ENCODE measurements at regions not wholly inside any gene's neighbourhood (a gene's known extent, or its start where the extent isn't known, plus 50 kb on each side); places are given as distances from the start of the nearest gene placed in this dataset.
"Not testable (repeated sequence)": the region's sequence is repeated elsewhere in the genome, so short reads cannot be mapped to it uniquely, and the experiment has no call there.

- Histone ChIP-seq H3K36me3 (ENCODE audit: control insufficient read depth, insufficient read depth, low read length) (no peaks in the 10 kb centered on the region), H3K27me3 (ENCODE audit: control insufficient read depth, insufficient read depth, low read length) (no peaks in the 10 kb centered on the region), H3K4me1 (ENCODE audit: control insufficient read depth, insufficient read depth, low read length) (no peaks in the 10 kb centered on the region), H3K4me3 (ENCODE audit: low read depth, low read length) (no peak overlapping the region), H3K9me3 (ENCODE audit: control insufficient read depth, insufficient read depth, low read length) (no peaks in the 10 kb centered on the region), H3K27ac (ENCODE audit: low read depth, low read length) (no peak overlapping the region)
- WGBS (ENCODE audit: insufficient coverage) = 82% methylated on average over 1 of the region's 1 CpG
- DNase-seq (ENCODE audit: low read depth in 4 of 6, low spot score in 6 of 6) = no peak
Measured at GRCh38 chr12:89203144-89203543, 149.2 kb downstream of the DUSP6 start.

GRCh38 chr12:89200217-89200616, 152.1 kb downstream of the DUSP6 start:
- no peak overlapping the region for H3K27ac ChIP-seq (ENCODE audit: low read depth, low read length)
- no peak overlapping the region for H3K4me3 ChIP-seq (ENCODE audit: low read depth, low read length)
- no peak for DNase-seq (ENCODE audit: low read depth in 4 of 6, low spot score in 6 of 6)
- H3K9me3 ChIP-seq (ENCODE audit: control insufficient read depth, insufficient read depth, low read length) = no peaks in the 10 kb centered on the region
- no peaks in the 10 kb centered on the region for H3K4me1 ChIP-seq (ENCODE audit: control insufficient read depth, insufficient read depth, low read length)
- H3K36me3 ChIP-seq (ENCODE audit: control insufficient read depth, insufficient read depth, low read length) = no peaks in the 10 kb centered on the region
- no peaks in the 10 kb centered on the region for H3K27me3 ChIP-seq (ENCODE audit: control insufficient read depth, insufficient read depth, low read length)

- Histone ChIP-seq H3K27ac (ENCODE audit: low read depth, low read length) (no peak overlapping the region), H3K27me3 (ENCODE audit: control insufficient read depth, insufficient read depth, low read length) (no peaks in the 10 kb centered on the region), H3K36me3 (ENCODE audit: control insufficient read depth, insufficient read depth, low read length) (no peaks in the 10 kb centered on the region), H3K9me3 (ENCODE audit: control insufficient read depth, insufficient read depth, low read length) (no peaks in the 10 kb centered on the region), H3K4me1 (ENCODE audit: control insufficient read depth, insufficient read depth, low read length) (no peaks in the 10 kb centered on the region), H3K4me3 (ENCODE audit: low read depth, low read length) (no peak overlapping the region)
- WGBS (ENCODE audit: insufficient coverage) = 92% methylated on average over 2 of the region's 2 CpGs
- no peak for DNase-seq (ENCODE audit: low read depth in 4 of 6, low spot score in 6 of 6)
Measured at GRCh38 chr12:89195470-89195869, 156.8 kb downstream of the DUSP6 start.

- H3K27ac ChIP-seq (ENCODE audit: low read depth, low read length) = no peak overlapping the region
- no peaks in the 10 kb centered on the region for H3K9me3 ChIP-seq (ENCODE audit: control insufficient read depth, insufficient read depth, low read length)
- WGBS (ENCODE audit: insufficient coverage) = no CpG with 5 or more reads among the region's 5 CpGs
- no peak overlapping the region for H3K4me3 ChIP-seq (ENCODE audit: low read depth, low read length)
- H3K27me3 ChIP-seq (ENCODE audit: control insufficient read depth, insufficient read depth, low read length) = no peaks in the 10 kb centered on the region
- no peaks in the 10 kb centered on the region for H3K36me3 ChIP-seq (ENCODE audit: control insufficient read depth, insufficient read depth, low read length)
- no peaks in the 10 kb centered on the region for H3K4me1 ChIP-seq (ENCODE audit: control insufficient read depth, insufficient read depth, low read length)
- no peak for DNase-seq (ENCODE audit: low read depth in 4 of 6, low spot score in 6 of 6)
Measured at GRCh38 chr12:89194683-89195082, 157.6 kb downstream of the DUSP6 start.

- Histone ChIP-seq H3K27me3 (ENCODE audit: control insufficient read depth, insufficient read depth, low read length) (no peaks in the 10 kb centered on the region), H3K4me3 (ENCODE audit: low read depth, low read length) (no peak overlapping the region), H3K36me3 (ENCODE audit: control insufficient read depth, insufficient read depth, low read length) (no peaks in the 10 kb centered on the region), H3K27ac (ENCODE audit: low read depth, low read length) (no peak overlapping the region), H3K9me3 (ENCODE audit: control insufficient read depth, insufficient read depth, low read length) (peaks cover 4% of the 10 kb centered on the region), H3K4me1 (ENCODE audit: control insufficient read depth, insufficient read depth, low read length) (no peaks in the 10 kb centered on the region)
- 100% methylated on average over 1 of the region's 3 CpGs for WGBS (ENCODE audit: insufficient coverage)
- no peak for DNase-seq (ENCODE audit: low read depth in 4 of 6, low spot score in 6 of 6)
Measured at GRCh38 chr12:89192429-89192828, 159.9 kb downstream of the DUSP6 start.

- H3K36me3 ChIP-seq (ENCODE audit: control insufficient read depth, insufficient read depth, low read length) = not testable (repeated sequence)
Measured at GRCh38 chr12:89191597-89191996, 160.7 kb downstream of the DUSP6 start.

GRCh38 chr12:89189448-89189847, 162.9 kb downstream of the DUSP6 start:
- H3K27me3 ChIP-seq (ENCODE audit: control insufficient read depth, insufficient read depth, low read length) = no peaks in the 10 kb centered on the region
- WGBS (ENCODE audit: insufficient coverage) = no CpG with 5 or more reads among the region's 1 CpG
- no peak overlapping the region for H3K4me3 ChIP-seq (ENCODE audit: low read depth, low read length)
- peaks cover 4% of the 10 kb centered on the region for H3K9me3 ChIP-seq (ENCODE audit: control insufficient read depth, insufficient read depth, low read length)
- no peaks in the 10 kb centered on the region for H3K36me3 ChIP-seq (ENCODE audit: control insufficient read depth, insufficient read depth, low read length)
- H3K4me1 ChIP-seq (ENCODE audit: control insufficient read depth, insufficient read depth, low read length) = no peaks in the 10 kb centered on the region
- no peak overlapping the region for H3K27ac ChIP-seq (ENCODE audit: low read depth, low read length)
- DNase-seq (ENCODE audit: low read depth in 4 of 6, low spot score in 6 of 6) = no peak

More at GRCh38 chr12:89191597-89191996, 160.7 kb downstream of the DUSP6 start:
- H3K9me3 ChIP-seq (ENCODE audit: control insufficient read depth, insufficient read depth, low read length); H3K4me3 ChIP-seq (ENCODE audit: low read depth, low read length); H3K4me1 ChIP-seq (ENCODE audit: control insufficient read depth, insufficient read depth, low read length); DNase-seq (ENCODE audit: low read depth in 4 of 6, low spot score in 6 of 6); H3K27me3 ChIP-seq (ENCODE audit: control insufficient read depth, insufficient read depth, low read length); H3K27ac ChIP-seq (ENCODE audit: low read depth, low read length): not testable (repeated sequence)

GRCh38 chr12:89187507-89187906, 164.8 kb downstream of the DUSP6 start:
- H3K9me3 ChIP-seq (ENCODE audit: control insufficient read depth, insufficient read depth, low read length) = peaks cover 4% of the 10 kb centered on the region
- H3K4me1 ChIP-seq (ENCODE audit: control insufficient read depth, insufficient read depth, low read length) = no peaks in the 10 kb centered on the region
- no peak for DNase-seq (ENCODE audit: low read depth in 4 of 6, low spot score in 6 of 6)
- H3K36me3 ChIP-seq (ENCODE audit: control insufficient read depth, insufficient read depth, low read length) = no peaks in the 10 kb centered on the region
- H3K27ac ChIP-seq (ENCODE audit: low read depth, low read length) = no peak overlapping the region
- H3K4me3 ChIP-seq (ENCODE audit: low read depth, low read length) = no peak overlapping the region
- H3K27me3 ChIP-seq (ENCODE audit: control insufficient read depth, insufficient read depth, low read length) = no peaks in the 10 kb centered on the region

GRCh38 chr12:89185889-89186288, 166.4 kb downstream of the DUSP6 start:
- DNase-seq (ENCODE audit: low read depth in 4 of 6, low spot score in 6 of 6) = no peak
- Histone ChIP-seq H3K27me3 (ENCODE audit: control insufficient read depth, insufficient read depth, low read length) (no peaks in the 10 kb centered on the region), H3K27ac (ENCODE audit: low read depth, low read length) (no peak overlapping the region), H3K4me3 (ENCODE audit: low read depth, low read length) (no peak overlapping the region), H3K36me3 (ENCODE audit: control insufficient read depth, insufficient read depth, low read length) (no peaks in the 10 kb centered on the region), H3K9me3 (ENCODE audit: control insufficient read depth, insufficient read depth, low read length) (peaks cover 4% of the 10 kb centered on the region), H3K4me1 (ENCODE audit: control insufficient read depth, insufficient read depth, low read length) (no peaks in the 10 kb centered on the region)
- WGBS (ENCODE audit: insufficient coverage) = 100% methylated on average over 1 of the region's 2 CpGs

GRCh38 chr12:89185181-89185580, 167.1 kb downstream of the DUSP6 start:
- peaks cover 4% of the 10 kb centered on the region for H3K9me3 ChIP-seq (ENCODE audit: control insufficient read depth, insufficient read depth, low read length)
- no peak for DNase-seq (ENCODE audit: low read depth in 4 of 6, low spot score in 6 of 6)
- H3K36me3 ChIP-seq (ENCODE audit: control insufficient read depth, insufficient read depth, low read length) = no peaks in the 10 kb centered on the region
- no peak overlapping the region for H3K4me3 ChIP-seq (ENCODE audit: low read depth, low read length)
- no CpG with 5 or more reads among the region's 3 CpGs for WGBS (ENCODE audit: insufficient coverage)
- H3K4me1 ChIP-seq (ENCODE audit: control insufficient read depth, insufficient read depth, low read length) = no peaks in the 10 kb centered on the region
- H3K27ac ChIP-seq (ENCODE audit: low read depth, low read length) = no peak overlapping the region
- no peaks in the 10 kb centered on the region for H3K27me3 ChIP-seq (ENCODE audit: control insufficient read depth, insufficient read depth, low read length)
